Fibroblast of lung (primary cell): ENCODE measurements at regions not wholly inside any gene's neighbourhood (a gene's known extent, or its start where the extent isn't known, plus 50 kb on each side); places are given as distances from the start of the nearest gene placed in this dataset.

Experiments used
- EZH2 ChIP-seq: IDR thresholded peaks from 2 replicates; pipeline ENCODE4 v1.5.1; 2012; ENCODE audit warnings: low read length, control low read depth, mild to moderate bottlenecking; ENCODE audit errors: missing control alignments
- TF ChIP-seq, protein P1 (sequence below), 2 donors: IDR thresholded peaks in 1 of 2; conservative IDR thresholded peaks in 1 of 2; 1 replicate in 1 of 2; 2 replicates in 1 of 2; pipeline ENCODE4 v1.5.1; 2011 to 2012; ENCODE audit warnings: low read length in 2 of 2, control low read depth in 1 of 2, inconsistent platforms in 1 of 2, low read depth in 1 of 2, mild to moderate bottlenecking in 1 of 2

DNA sequence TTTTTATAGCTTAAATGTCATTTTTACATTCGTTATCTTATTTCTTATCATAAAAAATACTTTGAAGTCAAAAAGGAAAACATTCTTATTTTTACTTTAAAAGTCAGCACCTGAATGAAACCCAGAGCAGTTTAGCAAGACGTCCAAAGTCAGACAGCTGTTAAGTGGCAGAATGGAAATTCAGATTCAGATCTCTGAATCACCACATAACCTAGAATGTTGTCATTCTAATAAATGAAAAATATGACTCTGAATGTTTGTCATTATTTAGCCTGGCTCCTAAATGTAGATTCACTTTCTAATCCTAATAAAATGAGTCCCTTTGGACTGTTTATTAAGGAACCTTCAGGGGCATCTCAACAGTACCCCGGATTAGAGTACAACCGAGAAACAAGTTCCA lies 75.2 kb upstream of the RGS7 start:
- TF ChIP-seq, protein P1, sequence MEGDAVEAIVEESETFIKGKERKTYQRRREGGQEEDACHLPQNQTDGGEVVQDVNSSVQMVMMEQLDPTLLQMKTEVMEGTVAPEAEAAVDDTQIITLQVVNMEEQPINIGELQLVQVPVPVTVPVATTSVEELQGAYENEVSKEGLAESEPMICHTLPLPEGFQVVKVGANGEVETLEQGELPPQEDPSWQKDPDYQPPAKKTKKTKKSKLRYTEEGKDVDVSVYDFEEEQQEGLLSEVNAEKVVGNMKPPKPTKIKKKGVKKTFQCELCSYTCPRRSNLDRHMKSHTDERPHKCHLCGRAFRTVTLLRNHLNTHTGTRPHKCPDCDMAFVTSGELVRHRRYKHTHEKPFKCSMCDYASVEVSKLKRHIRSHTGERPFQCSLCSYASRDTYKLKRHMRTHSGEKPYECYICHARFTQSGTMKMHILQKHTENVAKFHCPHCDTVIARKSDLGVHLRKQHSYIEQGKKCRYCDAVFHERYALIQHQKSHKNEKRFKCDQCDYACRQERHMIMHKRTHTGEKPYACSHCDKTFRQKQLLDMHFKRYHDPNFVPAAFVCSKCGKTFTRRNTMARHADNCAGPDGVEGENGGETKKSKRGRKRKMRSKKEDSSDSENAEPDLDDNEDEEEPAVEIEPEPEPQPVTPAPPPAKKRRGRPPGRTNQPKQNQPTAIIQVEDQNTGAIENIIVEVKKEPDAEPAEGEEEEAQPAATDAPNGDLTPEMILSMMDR (conservative IDR thresholded peaks at IDR 0.05 in 1 of 2, IDR thresholded peaks at IDR 0.05 in 1 of 2; ENCODE audit: low read depth in 1 of 2, low read length in 2 of 2) = no peak
- no peak for TF ChIP-seq EZH2
